ENCODE measurements at regions not wholly inside any gene's neighbourhood (a gene's known extent, or its start where the extent isn't known, plus 50 kb on each side); places are given as distances from the start of the nearest gene placed in this dataset.

- TF ChIP-seq CTCF (IDR thresholded peaks at IDR 0.05; ENCODE audit: low read depth, low read length, poor library complexity, severe bottlenecking) (no peak), EZH2phosphoT487 (IDR thresholded peaks at IDR 0.05; ENCODE audit: borderline replicate concordance, low read length) (no peak)
Observed at GRCh38 chr3:83873550-83873949, 1085.2 kb upstream of the CADM2 start.

Measured in DOHH2 (cell line).